ENCODE measurements at regions not wholly inside any gene's neighbourhood (a gene's known extent, or its start where the extent isn't known, plus 50 kb on each side); places are given as distances from the start of the nearest gene placed in this dataset.
"Not testable (repeated sequence)": the region's sequence is repeated elsewhere in the genome, so short reads cannot be mapped to it uniquely, and the experiment has no call there.

GRCh38 chr1:104019675-104020049 lies 270.0 kb downstream of the AMY1C start:
- intact Hi-C loops (cut with micrococcal nuclease) = no loop called here

GRCh38 chr1:104028416-104029035 lies 278.8 kb downstream of the AMY1C start:
- intact Hi-C loops (cut with micrococcal nuclease) = no loop called here

- intact Hi-C loops (cut with micrococcal nuclease) = no loop called here
These were observed 279.8 kb downstream of the AMY1C start for GRCh38 chr1:104029456-104029970.

- intact Hi-C loops (cut with micrococcal nuclease) = no loop called here
These were observed 307.1 kb downstream of the AMY1C start for GRCh38 chr1:104056786-104057185.

GRCh38 chr1:104057219-104057898 lies 307.7 kb downstream of the AMY1C start:
- intact Hi-C loops (cut with micrococcal nuclease) = not testable (repeated sequence)

- intact Hi-C loops (cut with micrococcal nuclease) = not testable (repeated sequence)
These were observed 311.9 kb downstream of the AMY1C start for GRCh38 chr1:104061637-104062036.

GRCh38 chr1:104064399-104064798 lies 314.7 kb downstream of the AMY1C start:
- intact Hi-C loops (cut with micrococcal nuclease) = no loop called here

GRCh38 chr1:104072915-104073371 lies 323.2 kb downstream of the AMY1C start:
- intact Hi-C loops (cut with micrococcal nuclease) = no loop called here

- intact Hi-C loops (cut with micrococcal nuclease) = no loop called here
These were observed 323.8 kb downstream of the AMY1C start for GRCh38 chr1:104073463-104073902.

- intact Hi-C loops (cut with micrococcal nuclease) = no loop called here
These were observed 332.5 kb downstream of the AMY1C start for GRCh38 chr1:104082221-104082620.

- intact Hi-C loops (cut with micrococcal nuclease) = no loop called here
These were observed 334.7 kb downstream of the AMY1C start for GRCh38 chr1:104084380-104084779.

- intact Hi-C loops (cut with micrococcal nuclease) = no loop called here
These were observed 343.0 kb downstream of the AMY1C start for GRCh38 chr1:104092698-104093097.

GRCh38 chr1:104098837-104099236 lies 349.1 kb downstream of the AMY1C start:
- intact Hi-C loops (cut with micrococcal nuclease) = no loop called here

- intact Hi-C loops (cut with micrococcal nuclease) = no loop called here
These were observed 350.4 kb downstream of the AMY1C start for GRCh38 chr1:104100115-104100514.

GRCh38 chr1:104105465-104105864 lies 355.8 kb downstream of the AMY1C start:
- intact Hi-C loops (cut with micrococcal nuclease) = no loop called here

GRCh38 chr1:104120525-104120924 lies 370.8 kb downstream of the AMY1C start:
- intact Hi-C loops (cut with micrococcal nuclease) = no loop called here

GRCh38 chr1:104121271-104121670 lies 371.6 kb downstream of the AMY1C start:
- intact Hi-C loops (cut with micrococcal nuclease) = no loop called here

GRCh38 chr1:104125266-104125665 lies 375.6 kb downstream of the AMY1C start:
- intact Hi-C loops (cut with micrococcal nuclease) = no loop called here

GRCh38 chr1:104125970-104126369 lies 376.3 kb downstream of the AMY1C start:
- intact Hi-C loops (cut with micrococcal nuclease) = no loop called here

GRCh38 chr1:104132382-104132973 lies 382.8 kb downstream of the AMY1C start:
- intact Hi-C loops (cut with micrococcal nuclease) = no loop called here

- intact Hi-C loops (cut with micrococcal nuclease) = not testable (repeated sequence)
These were observed 385.3 kb downstream of the AMY1C start for GRCh38 chr1:104135036-104135435.

GRCh38 chr1:104136621-104137020 lies 386.9 kb downstream of the AMY1C start:
- intact Hi-C loops (cut with micrococcal nuclease) = no loop called here
